DMS 273 treated with DMSO at 0.1 percent for 48 hours (cell line): ENCODE measurements at regions not wholly inside any gene's neighbourhood (a gene's known extent, or its start where the extent isn't known, plus 50 kb on each side); places are given as distances from the start of the nearest gene placed in this dataset.

Experiments
- DNase-seq: peaks from one replicate; lab custom pipeline; 2025; lab: John Stamatoyannopoulos, UW

DNA sequence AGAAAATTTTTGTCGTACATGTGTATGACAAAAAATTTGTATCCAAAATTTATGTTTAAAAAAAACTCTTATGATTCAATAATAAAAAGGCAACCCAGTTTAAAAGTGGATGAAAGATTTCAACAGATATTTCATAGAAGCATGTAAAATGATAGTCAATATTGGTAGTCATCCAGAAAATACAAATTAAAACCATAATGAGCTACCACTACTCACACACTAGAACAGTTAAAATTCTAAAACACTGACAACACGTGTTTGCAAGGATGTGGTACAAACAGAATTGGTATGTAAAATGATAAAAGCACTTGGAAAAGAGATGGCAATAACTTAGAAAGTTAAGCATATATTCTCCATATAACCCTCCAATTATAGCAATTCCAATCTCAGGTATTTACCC is 303.0 kb upstream of the NR2F2 start:
- no peak for DNase-seq

DNA sequence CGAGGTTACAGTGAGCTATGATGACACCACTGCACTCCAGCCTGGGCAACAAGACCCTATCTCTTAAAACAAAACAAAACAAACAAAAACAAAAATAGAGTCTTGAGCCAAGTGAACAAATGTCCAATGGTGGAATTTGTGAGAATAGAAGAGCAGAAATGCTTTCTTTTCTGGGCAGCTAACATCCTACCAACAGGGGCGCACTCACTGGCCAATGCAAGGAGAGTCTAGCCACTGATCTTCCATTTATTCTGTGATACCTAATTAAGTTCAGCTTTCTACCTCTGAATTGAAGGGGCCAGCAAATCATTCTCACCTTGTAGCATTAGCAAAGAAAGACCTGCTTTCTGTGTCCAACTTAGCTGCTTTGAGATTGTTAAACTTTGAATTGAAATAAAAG is 301.9 kb upstream of the NR2F2 start:
- DNase-seq, result no peak

DNA sequence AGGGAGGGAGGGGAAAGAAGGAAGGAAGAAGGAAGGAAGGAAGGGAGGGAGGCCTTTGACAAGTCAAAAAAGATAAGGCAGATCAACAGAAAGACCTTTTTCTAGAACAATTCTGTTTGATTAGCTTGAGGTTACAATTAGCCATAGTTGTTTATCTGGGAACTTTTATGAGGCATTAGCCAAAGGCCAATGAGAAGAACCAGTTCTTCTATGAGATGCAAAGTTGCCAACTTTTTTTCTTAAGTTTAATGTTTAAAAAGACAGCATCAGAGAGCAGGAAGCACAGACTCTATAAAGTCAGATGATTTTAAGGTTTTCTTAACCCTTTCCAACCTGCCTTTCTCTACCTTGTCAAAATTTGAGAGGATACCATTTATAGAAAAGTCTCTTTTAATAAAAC is 301.3 kb upstream of the NR2F2 start:
- no peak for DNase-seq

DNA sequence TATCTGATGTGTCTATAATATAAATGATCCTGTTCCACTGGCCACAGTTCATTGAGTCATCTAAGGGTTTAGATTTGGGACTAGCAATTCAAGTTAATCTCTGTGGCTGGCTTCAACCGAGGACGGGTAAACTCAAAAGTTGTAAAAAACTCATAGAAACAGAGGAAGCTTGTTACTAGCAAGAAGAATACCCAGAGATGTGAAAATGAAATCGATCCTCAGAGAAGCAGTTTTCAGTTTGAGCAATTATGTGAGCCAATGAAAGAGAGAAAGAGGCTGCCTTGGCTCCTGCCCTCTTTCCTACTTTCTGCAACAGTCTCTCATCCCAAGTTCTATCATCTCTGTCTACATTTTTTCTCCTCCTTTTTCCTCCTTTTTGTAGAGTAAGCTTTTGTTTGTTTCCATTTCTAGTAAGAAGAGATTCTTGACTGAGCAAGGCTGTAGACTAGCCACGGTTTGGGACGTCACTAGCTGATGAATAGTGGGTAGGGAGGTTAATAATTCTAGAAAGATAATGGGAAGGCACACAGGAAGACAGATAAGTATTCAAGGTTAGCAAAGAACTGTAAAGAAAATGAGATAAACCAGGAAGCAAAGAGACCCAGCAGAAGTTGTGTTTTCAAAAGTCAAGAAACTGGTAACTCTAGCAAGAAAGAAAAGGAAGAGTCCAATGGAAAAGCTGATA is 298.9 kb upstream of the NR2F2 start:
- DNase-seq, result no peak

DNA sequence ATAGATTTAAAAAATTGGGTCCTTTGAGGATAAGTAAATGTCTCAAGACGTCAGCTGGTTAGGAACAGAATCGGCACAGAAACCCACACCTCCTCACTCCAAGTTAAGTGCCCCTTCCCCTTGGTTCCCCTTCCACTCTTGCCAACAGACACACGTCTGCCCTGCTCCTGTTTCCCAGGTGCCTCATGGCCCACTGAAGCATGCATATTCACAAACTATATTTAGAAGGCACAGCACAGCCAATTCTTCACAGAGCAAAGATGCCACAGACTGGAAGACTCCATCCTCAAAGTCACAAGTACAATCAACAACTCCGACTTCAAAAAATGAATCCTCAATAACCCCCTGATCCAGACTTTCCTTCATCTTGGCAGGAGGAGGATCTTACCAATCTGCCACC is 295.4 kb upstream of the NR2F2 start:
- no peak for DNase-seq

DNA sequence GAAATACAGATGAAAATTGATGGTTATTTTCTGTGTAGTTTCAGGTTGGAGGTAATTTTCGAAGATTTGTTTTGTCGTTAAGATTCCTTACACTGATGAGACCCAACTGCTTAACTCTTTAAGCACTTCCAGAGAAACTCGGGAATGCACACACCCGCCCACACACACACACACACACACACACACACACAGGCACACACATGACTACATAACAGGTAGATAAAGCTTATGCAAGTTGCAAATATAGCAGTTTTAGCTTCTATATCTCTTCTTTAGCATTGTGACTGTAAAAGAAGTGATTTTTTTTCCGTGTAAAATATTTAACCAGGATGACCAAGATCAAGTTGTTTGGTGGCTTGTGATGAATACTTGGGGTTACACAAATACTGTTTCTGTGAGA is 294.9 kb upstream of the NR2F2 start:
- DNase-seq, result no peak

DNA sequence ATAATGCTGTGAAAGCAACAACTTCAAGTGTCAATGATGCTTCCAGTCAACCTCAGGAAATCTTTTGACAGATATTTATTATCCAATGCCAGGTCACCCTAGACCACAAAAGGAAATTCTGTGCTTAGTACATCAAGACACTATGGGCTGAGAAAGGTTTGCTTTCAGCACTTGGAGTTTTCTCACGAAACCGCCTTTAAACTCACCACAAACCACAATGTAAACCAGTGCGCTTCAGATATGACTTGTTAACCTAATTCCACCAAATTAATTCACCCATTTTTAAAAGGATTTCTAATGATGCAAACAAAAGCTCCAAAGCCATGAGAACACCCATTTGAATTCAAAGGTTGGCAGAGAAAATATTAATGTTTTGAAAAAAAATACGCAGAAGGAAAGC is 292.9 kb upstream of the NR2F2 start:
- DNase-seq, result no peak

DNA sequence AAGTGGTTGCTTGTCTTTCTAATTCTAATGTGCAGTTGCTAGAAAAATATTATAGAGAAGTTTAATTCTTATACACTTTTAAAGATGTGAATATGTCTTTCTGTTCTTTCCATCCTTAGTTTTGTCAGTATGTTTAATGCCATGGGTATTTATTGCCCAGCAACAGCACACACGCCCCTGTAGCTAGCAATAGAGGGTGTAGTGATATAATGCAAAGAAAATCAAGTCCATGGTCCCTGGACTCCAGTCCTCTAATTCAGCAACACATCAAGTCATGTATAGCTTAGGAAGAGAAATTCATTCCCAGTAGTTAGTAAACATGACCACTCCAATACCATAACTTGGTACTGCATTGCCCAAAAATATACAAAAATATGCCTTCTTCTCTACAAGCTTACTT is 292.4 kb upstream of the NR2F2 start:
- DNase-seq, result no peak

DNA sequence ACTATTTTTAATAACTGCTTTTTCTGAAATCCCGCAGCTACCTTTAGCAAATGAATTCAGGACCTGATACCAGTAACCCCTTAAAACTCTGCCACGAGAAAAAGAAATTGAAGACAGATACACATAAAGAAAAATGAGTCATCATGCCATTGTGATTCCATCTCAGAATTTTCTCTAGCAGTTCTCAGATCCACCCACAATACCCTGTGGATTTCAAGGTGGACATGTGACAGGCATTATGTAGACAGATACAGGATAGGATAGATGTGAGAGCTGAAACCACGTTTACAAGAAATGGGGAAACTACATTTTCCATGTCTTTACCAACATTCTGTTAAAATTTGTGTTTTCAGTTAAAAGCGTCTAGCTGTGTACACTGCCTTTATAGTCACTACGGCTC is 291.9 kb upstream of the NR2F2 start:
- no peak for DNase-seq

DNA sequence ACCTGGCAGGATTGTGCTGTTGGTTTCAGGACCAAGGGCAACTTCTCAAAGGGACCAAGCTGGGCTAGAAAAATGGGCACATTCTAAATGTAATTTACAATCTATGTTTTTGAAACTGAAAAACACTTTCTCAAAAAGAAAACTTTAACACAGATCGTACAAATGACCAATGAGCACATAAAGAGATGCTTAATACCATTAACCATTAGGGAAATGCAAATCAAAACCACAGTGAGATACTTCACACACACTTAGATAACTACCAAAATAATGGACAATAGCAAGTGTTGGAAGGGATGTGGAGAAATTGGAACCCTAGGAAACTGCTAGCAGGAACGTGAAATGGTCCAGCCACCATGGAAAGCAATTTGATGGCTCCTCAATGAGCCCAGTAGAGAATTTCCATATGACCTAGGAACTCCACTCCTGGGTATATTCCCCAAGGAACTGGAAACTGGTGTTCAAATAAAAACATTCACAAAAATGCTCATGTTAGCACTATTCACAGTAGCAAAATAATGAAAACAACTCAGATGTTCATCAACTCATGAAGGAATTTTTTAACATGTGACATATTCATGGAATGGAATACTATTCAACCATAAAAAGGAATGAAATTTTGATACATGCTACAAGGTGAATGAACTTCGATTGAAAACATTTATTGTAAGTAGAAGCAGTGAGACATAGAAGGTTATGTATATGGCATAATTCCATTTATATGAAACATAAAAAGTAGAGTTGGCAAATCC is 288.3 kb upstream of the NR2F2 start:
- DNase-seq, result no peak

DNA sequence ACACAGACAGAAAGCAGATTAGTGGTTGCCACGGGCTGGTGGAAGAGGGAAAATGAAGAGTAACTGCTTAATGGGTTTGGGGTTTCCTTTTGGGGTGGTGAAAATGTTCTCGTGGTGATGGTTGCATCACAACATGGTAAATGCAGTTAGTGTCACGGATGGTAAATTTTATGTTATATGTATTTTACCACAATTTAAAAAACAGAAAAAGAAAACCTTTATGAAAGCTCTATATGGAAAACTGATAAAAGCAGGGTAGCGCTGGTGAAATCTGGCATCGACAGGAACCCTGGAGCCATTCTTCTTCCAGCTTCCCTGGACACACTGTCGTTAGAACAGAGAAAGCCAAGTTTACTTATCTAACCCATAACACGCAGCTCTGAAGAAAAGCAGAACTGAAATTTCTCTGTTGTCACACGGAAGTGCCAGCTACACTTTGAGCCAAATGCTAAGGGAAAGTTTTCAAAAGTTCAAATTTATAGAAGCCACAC is 287.7 kb upstream of the NR2F2 start:
- no peak for DNase-seq

DNA sequence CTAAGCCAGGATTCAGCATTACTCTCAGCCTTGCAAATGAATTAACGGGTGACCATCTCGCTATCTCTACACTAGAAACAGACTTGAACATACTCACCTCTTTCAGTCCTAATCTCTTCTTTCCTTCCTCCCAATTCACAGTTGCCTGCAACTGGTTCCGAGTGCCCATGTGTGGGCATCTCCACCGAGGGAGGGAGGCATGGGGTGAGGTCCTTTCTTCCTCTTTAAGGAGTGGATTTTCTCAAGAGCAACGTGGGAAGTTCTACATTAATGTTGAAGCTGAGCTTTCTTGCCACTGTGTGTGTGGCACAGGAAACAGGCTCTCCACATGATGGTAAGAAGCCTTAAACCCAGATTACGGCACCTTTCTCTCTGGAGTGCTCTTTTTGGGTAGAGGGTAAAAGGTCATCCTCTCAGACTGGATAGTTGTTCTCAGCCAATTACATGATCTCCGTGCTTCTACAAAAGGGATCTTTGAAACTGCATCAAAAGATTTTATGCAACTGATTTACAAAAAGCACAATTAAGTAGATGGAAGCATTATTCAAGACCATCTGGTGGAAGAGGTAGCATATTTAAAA is 286.8 kb upstream of the NR2F2 start:
- no peak for DNase-seq

DNA sequence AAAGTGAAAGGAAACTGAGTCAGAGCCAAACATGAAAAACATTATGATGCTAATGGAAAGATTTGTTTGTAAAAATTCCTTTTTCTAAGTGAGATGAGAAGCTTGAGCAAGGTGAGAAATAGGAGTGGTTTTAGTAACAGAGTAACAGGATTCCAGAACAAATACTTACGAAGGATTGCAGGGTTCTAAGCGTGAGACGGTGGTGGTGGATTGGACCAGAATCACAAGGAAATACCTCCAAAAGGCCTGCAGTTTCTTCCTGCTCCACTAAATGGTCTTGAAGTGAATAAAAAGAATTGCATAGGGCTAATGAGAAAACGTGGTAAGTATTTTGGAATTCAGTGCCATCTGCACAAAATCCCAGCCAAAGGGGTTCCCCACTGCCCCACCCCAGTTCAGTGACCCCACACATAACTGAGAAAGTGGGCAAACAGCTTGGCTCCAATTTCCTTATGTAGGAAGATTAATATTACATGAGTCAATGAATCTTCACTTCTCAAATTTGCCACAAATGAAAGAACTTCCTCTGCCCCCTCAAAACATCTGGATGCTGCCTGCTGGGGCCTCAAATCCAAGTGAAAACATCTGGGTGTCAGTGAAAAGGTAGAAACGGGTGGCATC is 283.8 kb upstream of the NR2F2 start:
- no peak for DNase-seq

DNA sequence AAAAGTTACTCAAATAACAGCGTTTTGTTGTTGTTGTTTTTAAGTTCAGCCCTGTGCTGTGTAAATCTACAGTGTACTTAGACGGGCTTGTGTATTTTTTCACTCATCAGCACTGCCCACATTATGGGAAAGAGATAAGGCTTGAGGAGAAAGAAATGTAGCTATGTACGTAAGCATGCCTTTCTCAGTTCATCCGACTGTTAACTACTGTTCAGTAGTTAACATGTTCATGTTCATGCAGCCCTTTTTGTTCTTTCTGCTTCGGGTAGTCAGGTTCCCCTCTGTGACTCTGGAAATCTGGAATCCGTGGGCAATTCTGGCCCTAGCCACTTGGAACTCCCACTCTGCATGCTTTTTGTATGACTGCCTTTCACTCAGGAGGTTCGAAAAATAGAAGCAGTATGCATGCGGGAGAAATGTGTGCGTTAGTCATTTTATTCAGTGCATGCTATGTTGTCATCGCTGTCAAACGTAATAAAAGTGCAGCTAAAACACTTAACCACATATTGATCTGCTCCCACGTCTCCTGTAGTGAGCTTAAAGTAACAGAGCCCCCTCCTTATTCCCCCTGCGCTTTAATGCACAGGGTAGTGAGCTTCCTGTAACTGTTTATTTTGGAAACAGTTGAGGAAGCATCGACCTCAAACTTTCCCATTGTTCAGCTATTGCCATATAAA is 283.1 kb upstream of the NR2F2 start:
- no peak for DNase-seq

DNA sequence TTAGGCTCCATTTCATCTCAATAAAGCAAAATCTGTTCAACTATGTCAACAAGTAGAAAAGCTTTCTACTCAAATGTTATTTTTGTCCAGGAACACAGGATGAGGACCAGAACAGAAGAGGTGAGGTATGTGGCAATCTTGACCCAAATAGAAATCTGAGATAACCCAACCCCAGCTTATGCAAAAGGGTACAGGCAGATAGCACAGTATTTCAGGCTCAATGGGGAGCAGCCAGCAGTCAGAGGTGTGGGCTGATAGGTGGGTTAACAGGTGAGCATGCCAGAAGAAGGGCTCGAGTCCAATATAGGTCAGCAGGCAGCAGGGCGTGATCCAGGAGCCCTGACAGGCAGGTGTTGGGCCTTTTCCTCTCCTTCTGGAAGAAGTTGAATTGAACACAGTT is 281.2 kb upstream of the NR2F2 start:
- no peak for DNase-seq

DNA sequence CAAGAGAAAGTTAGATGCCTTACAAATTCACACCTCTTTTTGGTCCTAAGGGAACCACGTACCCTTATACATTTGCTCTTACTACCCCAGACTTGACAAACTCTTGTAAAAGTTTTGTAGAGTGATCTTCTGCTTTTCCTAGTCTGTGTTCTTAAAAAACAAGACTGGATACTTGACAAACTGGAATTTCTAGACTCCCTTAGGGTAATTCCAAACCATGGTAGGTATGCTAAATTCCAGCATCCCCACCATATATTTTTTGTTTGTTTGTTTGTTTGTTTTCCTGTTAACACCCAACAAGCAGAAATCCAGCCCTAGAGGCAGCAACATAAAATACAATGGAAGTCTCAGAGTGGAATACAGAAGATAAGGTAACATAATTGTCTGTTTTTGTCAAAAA is 280.7 kb upstream of the NR2F2 start:
- DNase-seq, result no peak

DNA sequence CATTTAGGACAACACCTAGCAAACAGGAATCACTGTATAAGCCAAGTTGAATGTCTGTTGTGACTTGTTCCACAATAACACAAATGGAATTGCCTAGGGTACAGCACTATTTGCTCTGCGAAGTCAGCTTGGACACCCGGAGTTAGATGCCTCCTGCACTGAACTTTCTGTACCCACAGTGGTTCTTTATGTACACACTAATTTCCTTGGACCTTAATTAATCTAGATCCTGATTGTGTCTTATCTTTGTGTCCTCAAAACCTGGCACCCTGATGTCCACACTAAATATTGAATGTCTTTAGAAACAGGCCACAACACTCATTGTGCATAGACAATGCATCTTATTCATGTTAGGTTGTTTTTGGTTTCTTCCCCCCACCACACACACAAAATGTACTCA is 278.9 kb upstream of the NR2F2 start:
- no peak for DNase-seq

DNA sequence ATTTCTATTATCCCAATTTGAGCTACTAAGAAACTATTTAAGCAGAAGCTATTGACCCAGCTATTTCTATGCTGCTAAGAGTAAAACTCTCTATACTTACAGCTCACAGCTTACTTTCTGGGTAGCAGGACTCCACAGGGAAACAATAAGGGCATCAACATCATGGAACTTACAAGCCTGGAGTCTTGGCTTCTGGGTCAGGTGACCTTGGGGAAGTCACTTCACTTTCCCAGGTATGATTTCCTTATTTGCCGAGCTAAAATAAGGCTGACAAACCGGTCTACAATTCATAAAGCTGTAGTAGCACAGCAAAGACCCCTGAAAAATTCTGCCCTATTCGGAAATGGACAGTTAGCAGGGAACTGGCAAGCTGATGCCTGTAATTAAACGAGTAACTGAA is 278.3 kb upstream of the NR2F2 start:
- DNase-seq, result no peak

DNA sequence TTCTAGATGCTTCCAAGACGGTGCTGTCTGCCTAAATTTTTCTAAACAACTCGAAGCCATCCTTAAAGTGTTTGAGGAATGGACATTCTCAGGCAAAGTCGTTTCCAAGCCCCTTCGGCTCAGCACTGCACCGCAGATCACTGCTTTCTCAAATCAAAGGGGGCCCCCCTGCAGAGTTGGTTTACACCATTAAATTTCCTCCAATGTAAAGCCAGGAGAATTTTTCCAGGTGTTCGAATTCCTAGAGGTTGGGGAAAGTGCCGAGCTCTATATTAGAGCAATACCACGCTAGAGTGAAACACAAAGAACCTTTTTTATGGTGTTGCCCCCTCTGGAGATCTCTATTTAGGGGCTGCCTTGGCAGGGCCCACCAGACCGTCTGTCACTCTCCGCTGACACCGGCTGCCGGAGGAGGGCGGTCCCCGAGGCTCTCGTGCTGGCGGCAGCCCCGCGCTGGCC is 277.9 kb upstream of the NR2F2 start:
- no peak for DNase-seq

DNA sequence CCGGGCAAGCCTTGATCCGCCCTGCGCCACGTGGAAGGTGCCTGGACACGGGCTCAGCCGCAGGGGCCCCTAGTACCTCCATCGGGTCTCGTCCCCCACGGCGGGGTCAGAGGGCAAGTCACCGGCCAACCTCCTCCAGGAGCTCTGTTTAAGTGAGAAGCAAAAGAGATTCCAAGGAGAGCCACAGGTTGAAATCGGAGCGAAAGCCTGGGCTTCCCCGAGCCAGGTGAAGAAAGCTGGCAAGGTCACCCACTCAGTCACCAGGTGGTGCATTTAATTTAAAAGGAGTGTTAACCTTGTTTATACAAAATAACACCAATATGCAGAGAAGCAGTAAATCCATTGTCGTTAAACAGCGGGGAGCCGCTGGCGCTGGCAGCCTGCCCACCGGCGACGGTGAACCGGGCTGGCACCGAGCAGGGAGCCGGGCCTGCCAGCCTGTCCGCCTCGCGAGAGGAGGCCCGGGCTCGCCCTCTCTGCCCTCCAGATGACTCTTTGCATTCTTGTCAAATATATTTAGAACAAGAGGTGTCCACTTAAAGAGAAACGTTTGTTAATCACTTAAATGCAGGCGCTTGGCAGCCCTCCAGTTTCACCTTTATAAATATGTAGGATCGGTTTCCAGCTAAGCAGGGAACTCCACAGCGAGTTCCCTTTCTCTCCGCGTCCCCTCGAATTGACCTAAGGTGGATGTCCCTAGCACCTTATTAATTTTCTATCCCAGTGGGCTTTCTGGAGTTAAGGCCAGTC is 277.3 kb upstream of the NR2F2 start:
- no peak for DNase-seq

DNA sequence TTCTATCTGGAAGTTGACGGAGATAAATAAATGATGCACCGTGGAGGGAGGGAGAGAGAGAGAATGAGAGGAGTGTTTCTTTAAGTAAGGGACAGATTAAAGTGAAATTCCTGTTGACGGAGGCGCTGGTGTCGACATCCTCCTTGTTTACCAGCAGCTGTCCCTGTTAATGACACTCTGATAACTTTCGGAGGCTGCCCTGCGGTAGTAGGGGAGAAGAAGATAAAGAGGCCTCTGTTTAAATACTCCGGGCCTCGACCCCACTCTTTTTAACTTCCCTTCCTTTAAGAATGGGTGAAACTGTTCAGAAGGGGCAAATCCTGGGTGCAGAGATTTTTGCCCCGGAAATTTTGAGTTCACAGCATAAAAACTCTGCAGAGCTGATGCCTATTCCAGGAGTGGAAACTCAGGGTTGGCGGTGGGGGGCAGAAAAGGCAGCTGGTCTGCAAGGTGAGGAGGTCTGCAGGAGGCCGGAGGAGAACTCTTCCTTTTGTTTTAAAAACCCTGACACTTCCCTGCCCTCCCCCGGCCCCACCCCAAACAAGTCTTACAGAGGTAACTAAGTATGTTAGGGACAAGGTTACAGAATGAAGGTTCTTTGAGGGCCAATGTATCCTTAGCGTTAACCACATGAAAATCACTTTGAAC is 276.6 kb upstream of the NR2F2 start:
- no peak for DNase-seq
